Trophoblast cell (in vitro differentiated cells and primary cell): ENCODE measurements at regions not wholly inside any gene's neighbourhood (a gene's known extent, or its start where the extent isn't known, plus 50 kb on each side); places are given as distances from the start of the nearest gene placed in this dataset.

Source experiments
- DNase-seq, 2 donors: peaks; one replicate each; pipeline ENCODE4 v3.0.0-alpha.2; 2016
- H2AFZ ChIP-seq: 2 replicates; pipeline ENCODE4 v1.6.1; 2013; ENCODE audit warnings: low read length, moderate library complexity, mild to moderate bottlenecking; ENCODE audit not compliant: insufficient read depth, poor library complexity
- H2AK5ac ChIP-seq: 2 replicates; pipeline ENCODE4 v1.6.1; 2013; ENCODE audit warnings: mild to moderate bottlenecking, low read length
- H2BK120ac ChIP-seq: 2 replicates; pipeline ENCODE4 v1.6.1; 2013; ENCODE audit warnings: low read length, mild to moderate bottlenecking, moderate library complexity; ENCODE audit not compliant: insufficient read depth, poor library complexity
- H2BK12ac ChIP-seq: 2 replicates; pipeline ENCODE4 v1.6.1; 2013; ENCODE audit warnings: mild to moderate bottlenecking, low read length, moderate library complexity
- H2BK5ac ChIP-seq: 2 replicates; pipeline ENCODE4 v1.6.1; 2013; ENCODE audit warnings: low read length, low read depth, moderate library complexity, mild to moderate bottlenecking; ENCODE audit not compliant: poor library complexity
- H3K14ac ChIP-seq: 2 replicates; pipeline ENCODE4 v1.6.1; 2013; ENCODE audit warnings: mild to moderate bottlenecking, low read length
- H3K18ac ChIP-seq: 2 replicates; pipeline ENCODE4 v1.6.1; 2013; ENCODE audit warnings: mild to moderate bottlenecking, low read length
- H3K23ac ChIP-seq: 2 replicates; pipeline ENCODE4 v1.6.1; 2013; ENCODE audit warnings: low read length
- H3K27ac ChIP-seq: 2 replicates; pipeline ENCODE4 v1.5.1; 2013; ENCODE audit warnings: low read depth, mild to moderate bottlenecking, inconsistent platforms, low read length, moderate library complexity
- H3K27me3 ChIP-seq: 2 replicates; pipeline ENCODE4 v1.6.1; 2013; ENCODE audit warnings: inconsistent platforms, mild to moderate bottlenecking, low read length, moderate library complexity; ENCODE audit not compliant: insufficient read depth
- H3K36me3 ChIP-seq, 2 experiments: 1 replicate in 1 of 2; 2 replicates in 1 of 2; pipeline ENCODE4 v1.6.1; 2013; ENCODE audit warnings: low read length in 2 of 2, mild to moderate bottlenecking in 2 of 2, moderate library complexity in 1 of 2; ENCODE audit not compliant: insufficient read depth in 2 of 2, control insufficient read depth in 1 of 2
- H3K4ac ChIP-seq: 2 replicates; pipeline ENCODE4 v1.6.1; 2013; ENCODE audit warnings: low read depth, mild to moderate bottlenecking, low read length, moderate library complexity
- H3K4me1 ChIP-seq, 2 experiments: 1 replicate in 1 of 2; 2 replicates in 1 of 2; pipeline ENCODE4 v1.6.1; 2013; ENCODE audit warnings: low read length in 2 of 2, mild to moderate bottlenecking in 2 of 2, moderate library complexity in 1 of 2; ENCODE audit not compliant: insufficient read depth in 2 of 2, control insufficient read depth in 1 of 2
- H3K4me2 ChIP-seq: 2 replicates; pipeline ENCODE4 v1.6.1; 2013; ENCODE audit warnings: inconsistent platforms, mild to moderate bottlenecking, low read length, moderate library complexity
- H3K4me3 ChIP-seq: 2 replicates; pipeline ENCODE4 v1.5.1; 2013; ENCODE audit warnings: mild to moderate bottlenecking, low read depth, low read length, inconsistent platforms
- H3K79me1 ChIP-seq: one replicate; pipeline ENCODE4 v1.6.1; 2013; ENCODE audit warnings: low read length
- H3K79me2 ChIP-seq: 2 replicates; pipeline ENCODE4 v1.6.1; 2013; ENCODE audit warnings: low read length, mild to moderate bottlenecking; ENCODE audit not compliant: control insufficient read depth, insufficient read depth, poor library complexity
- H3K9ac ChIP-seq: 2 replicates; pipeline ENCODE4 v1.6.1; 2013; ENCODE audit warnings: mild to moderate bottlenecking, low read length
- H3K9me3 ChIP-seq: 2 replicates; pipeline ENCODE4 v1.6.1; 2013; ENCODE audit warnings: low read depth, mild to moderate bottlenecking, control low read depth, inconsistent platforms, low read length; ENCODE audit not compliant: insufficient read depth
- H4K12ac ChIP-seq: 2 replicates; pipeline ENCODE4 v1.6.1; 2013; ENCODE audit warnings: low read depth, mild to moderate bottlenecking, low read length, moderate library complexity
- H4K8ac ChIP-seq: 2 replicates; pipeline ENCODE4 v1.6.1; 2013; ENCODE audit warnings: low read depth, mild to moderate bottlenecking, low read length, moderate library complexity
- H4K91ac ChIP-seq: one replicate; pipeline ENCODE4 v1.6.1; 2013; ENCODE audit warnings: low read depth, mild to moderate bottlenecking, low read length, moderate library complexity
- WGBS: extraction: QIAGEN DNeasy Blood & Tissue Kit; methylation state at CpG from one replicate; pipeline ENCODE4 v1.1.7; 2013; ENCODE audit warnings: missing lambda C conversion rate; ENCODE audit not compliant: insufficient read length, insufficient coverage; ENCODE audit errors: extremely low coverage; 5-methylcytosine and 5-hydroxymethylcytosine counted together

DNA sequence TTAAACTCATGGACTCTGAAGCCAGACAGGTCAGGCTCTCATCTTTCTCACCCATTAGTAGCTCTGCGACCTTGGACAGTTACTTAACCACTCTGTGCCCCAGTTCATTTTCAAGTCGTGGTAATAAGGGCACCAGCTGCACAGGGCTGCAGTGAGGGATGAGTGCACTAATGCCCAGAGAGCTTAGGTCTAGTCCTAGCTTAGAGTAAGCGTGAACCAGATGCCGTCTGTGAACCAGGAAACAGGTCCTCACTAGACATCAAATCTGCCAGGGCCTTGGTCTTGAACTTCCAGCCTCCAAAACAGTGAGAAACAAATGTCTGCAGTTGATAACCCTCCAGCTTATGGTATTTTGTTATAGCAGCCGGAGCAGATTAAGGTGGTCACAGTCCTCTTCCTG is 222.4 kb upstream of the PFKP start:
- no peak overlapping the region for H3K14ac ChIP-seq
- peaks cover 1% of the 10 kb centered on the region for H3K9me3 ChIP-seq
- H3K27me3 ChIP-seq, result no peaks in the 10 kb centered on the region
- H3K23ac ChIP-seq, result no peak overlapping the region
- DNase-seq, result no peak
- H2BK12ac ChIP-seq, result no peak overlapping the region
- no peaks in the 10 kb centered on the region for H3K4me1 ChIP-seq
- H3K36me3 ChIP-seq, result no peaks in the 10 kb centered on the region
- no peak overlapping the region for H2AK5ac ChIP-seq
- no peak overlapping the region for H2BK120ac ChIP-seq
- no peak overlapping the region for H2BK5ac ChIP-seq
- H2AFZ ChIP-seq, result no peak overlapping the region
- H3K9ac ChIP-seq, result no peak overlapping the region
- H3K4me2 ChIP-seq, result no peak overlapping the region
- H3K4me3 ChIP-seq, result no peak overlapping the region
- H3K79me1 ChIP-seq, result no peaks in the 10 kb centered on the region
- H3K4ac ChIP-seq, result no peak overlapping the region
- no peak overlapping the region for H3K18ac ChIP-seq
- H4K91ac ChIP-seq, result no peak overlapping the region
- no peak overlapping the region for H4K12ac ChIP-seq
- no peak overlapping the region for H4K8ac ChIP-seq
- no peak overlapping the region for H3K27ac ChIP-seq
- H3K79me2 ChIP-seq, result no peaks in the 10 kb centered on the region
- no CpG with 5 or more reads among the region's 5 CpGs for WGBS

DNA sequence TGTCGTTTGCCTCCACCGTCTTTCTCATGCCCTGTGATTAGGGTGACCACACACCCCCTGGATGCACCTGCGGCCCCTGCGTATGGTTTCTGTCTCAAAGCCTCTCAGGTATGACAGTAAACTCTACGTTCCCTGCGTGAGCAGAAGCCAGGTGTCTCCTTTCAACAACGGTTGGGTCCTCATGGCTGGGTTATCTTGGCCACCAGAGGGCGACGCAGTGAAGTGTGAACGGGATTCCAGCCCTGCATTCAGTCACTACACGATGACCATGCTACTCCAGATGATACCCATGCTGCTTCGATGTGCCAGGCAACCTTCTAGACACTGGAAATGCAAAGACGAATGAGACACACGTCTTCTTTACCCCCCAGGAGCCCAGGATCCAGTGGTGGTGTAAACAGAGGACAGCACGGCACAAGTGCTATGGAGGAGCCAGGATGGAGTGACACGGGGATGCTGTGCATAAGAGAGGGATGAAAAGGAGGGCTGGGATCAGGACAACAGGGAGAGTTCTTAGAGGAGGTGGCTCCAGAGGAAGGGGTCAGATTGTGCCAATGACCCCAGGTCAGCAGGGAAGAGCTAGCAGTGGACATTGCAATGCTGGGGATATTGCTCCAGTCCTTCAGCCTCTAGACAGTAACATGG is 228.1 kb upstream of the PFKP start:
- no peak overlapping the region for H2AK5ac ChIP-seq
- H3K36me3 ChIP-seq, result no peaks in the 10 kb centered on the region
- H3K4ac ChIP-seq, result no peak overlapping the region
- H2BK120ac ChIP-seq, result no peak overlapping the region
- no peaks in the 10 kb centered on the region for H3K27me3 ChIP-seq
- DNase-seq, result peak; percentile 33 to 73
- WGBS, result no CpG with 5 or more reads among the region's 16 CpGs
- no peaks in the 10 kb centered on the region for H3K79me2 ChIP-seq
- H4K12ac ChIP-seq, result no peak overlapping the region
- H4K8ac ChIP-seq, result no peak overlapping the region
- H3K27ac ChIP-seq, result no peak overlapping the region
- H2AFZ ChIP-seq, result no peak overlapping the region
- H3K14ac ChIP-seq, result no peak overlapping the region
- H4K91ac ChIP-seq, result no peak overlapping the region
- H2BK12ac ChIP-seq, result no peak overlapping the region
- H2BK5ac ChIP-seq, result no peak overlapping the region
- H3K79me1 ChIP-seq, result no peaks in the 10 kb centered on the region
- H3K4me2 ChIP-seq, result no peak overlapping the region
- no peak overlapping the region for H3K18ac ChIP-seq
- no peak overlapping the region for H3K23ac ChIP-seq
- no peak overlapping the region for H3K9ac ChIP-seq
- H3K4me3 ChIP-seq, result no peak overlapping the region
- no peaks in the 10 kb centered on the region for H3K9me3 ChIP-seq
- peaks cover 0 to 3% of the 10 kb centered on the region in 2 experiments for H3K4me1 ChIP-seq

DNA sequence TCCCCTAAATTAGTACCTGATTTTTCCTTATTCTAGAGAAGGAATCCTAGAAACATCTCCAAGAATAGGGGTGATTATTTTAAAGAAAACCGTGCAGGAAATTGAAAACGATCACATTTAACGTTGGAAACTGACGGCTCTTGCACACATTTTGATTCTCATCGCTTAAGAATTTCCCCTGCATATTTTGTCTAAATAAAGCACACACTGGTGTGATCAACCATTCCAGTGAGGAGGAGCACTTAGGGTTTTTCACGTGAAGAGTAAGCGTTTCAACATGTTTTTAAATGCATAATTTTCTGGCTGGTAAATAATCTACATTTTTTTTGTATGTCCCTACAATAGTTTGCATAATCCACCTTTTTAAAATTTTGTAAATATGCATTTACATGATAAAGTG is 229.7 kb upstream of the PFKP start:
- no peak overlapping the region for H3K27ac ChIP-seq
- no peak overlapping the region for H3K18ac ChIP-seq
- no peaks in the 10 kb centered on the region for H3K27me3 ChIP-seq
- no peak overlapping the region for H2BK5ac ChIP-seq
- DNase-seq, result no peak
- no CpG with 5 or more reads among the region's 7 CpGs for WGBS
- peaks cover 0 to 3% of the 10 kb centered on the region in 2 experiments for H3K4me1 ChIP-seq
- H3K14ac ChIP-seq, result no peak overlapping the region
- H3K23ac ChIP-seq, result no peak overlapping the region
- no peak overlapping the region for H2AK5ac ChIP-seq
- H3K79me2 ChIP-seq, result no peaks in the 10 kb centered on the region
- no peak overlapping the region for H4K91ac ChIP-seq
- H3K4me3 ChIP-seq, result no peak overlapping the region
- no peak overlapping the region for H3K4me2 ChIP-seq
- H2BK120ac ChIP-seq, result no peak overlapping the region
- H4K8ac ChIP-seq, result no peak overlapping the region
- no peaks in the 10 kb centered on the region for H3K9me3 ChIP-seq
- no peak overlapping the region for H3K9ac ChIP-seq
- H3K79me1 ChIP-seq, result no peaks in the 10 kb centered on the region
- H4K12ac ChIP-seq, result no peak overlapping the region
- no peak overlapping the region for H2AFZ ChIP-seq
- no peak overlapping the region for H3K4ac ChIP-seq
- no peak overlapping the region for H2BK12ac ChIP-seq
- no peaks in the 10 kb centered on the region for H3K36me3 ChIP-seq

DNA sequence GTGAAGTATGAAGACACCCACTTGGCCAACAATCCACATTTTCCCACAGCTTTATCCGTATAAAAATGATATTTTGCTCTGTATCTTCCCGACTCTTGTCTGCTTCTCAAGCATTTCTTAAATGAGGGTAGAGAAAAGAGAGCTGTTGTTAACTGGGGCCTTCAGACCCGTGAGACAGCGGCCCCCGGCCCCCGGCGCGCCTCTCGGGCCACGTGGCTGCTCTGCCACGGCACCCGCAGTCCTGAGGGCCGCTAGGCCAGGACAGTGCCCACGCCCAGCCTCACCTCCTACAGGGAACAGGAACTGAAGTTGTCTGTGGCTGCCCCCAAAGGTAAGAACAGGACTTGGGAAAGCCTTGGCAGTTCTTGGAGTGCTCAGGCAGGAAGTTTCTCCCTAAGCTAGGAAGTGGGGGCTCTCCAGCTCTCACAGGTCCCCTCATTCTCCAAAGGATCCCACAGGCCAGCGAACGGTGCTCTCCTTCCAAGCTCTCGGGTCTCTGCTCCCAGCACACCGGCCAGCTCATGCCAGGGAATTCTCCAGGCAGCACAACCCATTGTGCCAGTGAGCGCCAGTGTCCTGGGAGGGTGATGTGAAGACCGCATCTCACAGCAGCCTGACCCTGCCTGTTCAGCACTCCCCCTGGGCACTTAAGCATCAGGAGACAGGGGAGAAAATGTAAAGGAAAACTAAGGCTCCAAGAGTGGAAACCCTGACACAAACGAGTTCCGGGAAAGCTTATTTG is 230.3 kb upstream of the PFKP start:
- Histone ChIP-seq H3K14ac (no peak overlapping the region), H2BK120ac (no peak overlapping the region), H3K4me1 (peaks cover 0 to 3% of the 10 kb centered on the region in 2 experiments), H3K18ac (no peak overlapping the region), H3K79me2 (no peaks in the 10 kb centered on the region), H4K91ac (no peak overlapping the region), H3K4ac (no peak overlapping the region), H3K23ac (no peak overlapping the region), H2AFZ (no peak overlapping the region), H3K9ac (no peak overlapping the region), H3K27me3 (no peaks in the 10 kb centered on the region), H2AK5ac (no peak overlapping the region), H3K36me3 (no peaks in the 10 kb centered on the region), H3K9me3 (no peaks in the 10 kb centered on the region), H3K79me1 (no peaks in the 10 kb centered on the region), H4K8ac (no peak overlapping the region), H3K27ac (no peak overlapping the region), H4K12ac (no peak overlapping the region), H3K4me2 (no peak overlapping the region), H2BK5ac (no peak overlapping the region), H3K4me3 (no peak overlapping the region), H2BK12ac (no peak overlapping the region)
- WGBS, result no CpG with 5 or more reads among the region's 22 CpGs
- no peak for DNase-seq
